ENCODE measurements at regions not wholly inside any gene's neighbourhood (a gene's known extent, or its start where the extent isn't known, plus 50 kb on each side); places are given as distances from the start of the nearest gene placed in this dataset.

DNA sequence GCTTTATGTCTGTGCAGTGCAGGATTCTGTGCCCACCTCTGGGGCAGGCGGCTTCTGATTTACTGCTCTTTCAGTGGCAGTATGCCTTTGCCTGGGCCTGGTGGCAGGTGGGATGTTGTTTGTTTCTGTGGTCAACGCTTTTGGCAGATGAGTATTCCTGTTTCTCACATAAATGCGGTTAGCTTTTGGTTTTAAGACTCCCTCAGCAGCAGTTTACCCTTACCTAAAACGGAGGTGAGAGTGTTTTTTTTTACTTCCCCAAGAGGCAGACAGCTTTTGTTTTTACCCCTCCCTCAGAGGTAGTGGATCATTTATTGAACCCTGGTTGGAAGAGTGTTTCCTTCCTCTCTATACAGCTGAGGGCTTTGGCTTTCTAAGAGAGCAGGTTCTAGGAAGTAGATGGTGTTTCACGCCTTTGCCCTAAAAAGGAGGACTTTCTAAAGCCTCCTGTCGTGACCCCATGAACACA, 134.1 kb upstream of the PLSCR5 start:
- no peak for DNase-seq (ENCODE audit: low read depth)
- Histone ChIP-seq H3K27me3 (ENCODE audit: control insufficient read depth, insufficient read depth, low read length) (no peaks in the 10 kb centered on the region), H3K36me3 (ENCODE audit: control insufficient read depth, insufficient read depth, low read length) (no peaks in the 10 kb centered on the region), H3K4me3 (ENCODE audit: low read depth, low read length) (no peak overlapping the region)
- CTCF ChIA-PET = interaction anchor here (0.7 to 1.5 kb wide), 2 partner anchors 8 to 194 kb away, joined by 3 to 9 read pairs; no protein-coding TSS in a partner anchor
- POLR2A ChIA-PET = no interaction called here
- TF ChIP-seq, protein P1, sequence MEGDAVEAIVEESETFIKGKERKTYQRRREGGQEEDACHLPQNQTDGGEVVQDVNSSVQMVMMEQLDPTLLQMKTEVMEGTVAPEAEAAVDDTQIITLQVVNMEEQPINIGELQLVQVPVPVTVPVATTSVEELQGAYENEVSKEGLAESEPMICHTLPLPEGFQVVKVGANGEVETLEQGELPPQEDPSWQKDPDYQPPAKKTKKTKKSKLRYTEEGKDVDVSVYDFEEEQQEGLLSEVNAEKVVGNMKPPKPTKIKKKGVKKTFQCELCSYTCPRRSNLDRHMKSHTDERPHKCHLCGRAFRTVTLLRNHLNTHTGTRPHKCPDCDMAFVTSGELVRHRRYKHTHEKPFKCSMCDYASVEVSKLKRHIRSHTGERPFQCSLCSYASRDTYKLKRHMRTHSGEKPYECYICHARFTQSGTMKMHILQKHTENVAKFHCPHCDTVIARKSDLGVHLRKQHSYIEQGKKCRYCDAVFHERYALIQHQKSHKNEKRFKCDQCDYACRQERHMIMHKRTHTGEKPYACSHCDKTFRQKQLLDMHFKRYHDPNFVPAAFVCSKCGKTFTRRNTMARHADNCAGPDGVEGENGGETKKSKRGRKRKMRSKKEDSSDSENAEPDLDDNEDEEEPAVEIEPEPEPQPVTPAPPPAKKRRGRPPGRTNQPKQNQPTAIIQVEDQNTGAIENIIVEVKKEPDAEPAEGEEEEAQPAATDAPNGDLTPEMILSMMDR (IDR thresholded peaks at IDR 0.05; ENCODE audit: insufficient read depth, low read depth, low read length) = no peak

DNA sequence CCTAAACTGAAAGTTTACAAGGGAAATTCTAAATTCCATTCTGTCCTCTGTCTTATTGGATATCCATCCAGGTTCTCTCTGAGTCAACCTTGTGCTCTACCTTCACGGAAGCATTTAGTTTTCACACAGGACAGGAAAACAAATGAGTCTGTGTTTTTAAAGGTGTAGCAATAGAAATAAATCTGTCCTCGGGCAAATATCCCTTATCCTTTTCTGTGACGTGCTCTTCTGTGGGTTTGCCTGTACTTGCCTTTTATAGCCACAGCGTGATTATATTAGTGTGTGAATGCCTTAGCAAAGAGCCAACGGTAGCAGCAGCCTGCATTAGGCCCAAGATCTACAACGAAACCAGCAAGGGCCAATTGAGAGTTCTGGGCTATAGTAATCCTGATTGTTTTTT, 127.2 kb upstream of the PLSCR5 start:
- POLR2A ChIA-PET = no interaction called here
- CTCF ChIA-PET = no interaction called here
- DNase-seq (ENCODE audit: low read depth) = no peak
- TF ChIP-seq, protein P1 (IDR thresholded peaks at IDR 0.05; ENCODE audit: insufficient read depth, low read depth, low read length) = no peak
- no peak overlapping the region for H3K4me3 ChIP-seq (ENCODE audit: low read depth, low read length)
- H3K27me3 ChIP-seq (ENCODE audit: control insufficient read depth, insufficient read depth, low read length) = no peaks in the 10 kb centered on the region
- no peaks in the 10 kb centered on the region for H3K36me3 ChIP-seq (ENCODE audit: control insufficient read depth, insufficient read depth, low read length)

- no peaks in the 10 kb centered on the region for H3K36me3 ChIP-seq (ENCODE audit: control insufficient read depth, insufficient read depth, low read length)
- POLR2A ChIA-PET = no interaction called here
- H3K27me3 ChIP-seq (ENCODE audit: control insufficient read depth, insufficient read depth, low read length) = no peaks in the 10 kb centered on the region
- CTCF ChIA-PET = interaction anchor here (0.7 to 0.9 kb wide), 2 partner anchors 13 to 33 kb away, joined by 3 to 4 read pairs; no protein-coding TSS in a partner anchor
- DNase-seq (ENCODE audit: low read depth) = no peak
- no peak overlapping the region for H3K4me3 ChIP-seq (ENCODE audit: low read depth, low read length)
- TF ChIP-seq, protein P1 (IDR thresholded peaks at IDR 0.05; ENCODE audit: insufficient read depth, low read depth, low read length) = no peak
Observed at GRCh38 chr3:146715170-146715569, 110.0 kb upstream of the PLSCR5 start.

GRCh38 chr3:146712806-146713205, 107.7 kb upstream of the PLSCR5 start:
- ChIA-PET POLR2A (no interaction called here), CTCF (no interaction called here)
- TF ChIP-seq, protein P1 (IDR thresholded peaks at IDR 0.05; ENCODE audit: insufficient read depth, low read depth, low read length) = no peak
- no peaks in the 10 kb centered on the region for H3K27me3 ChIP-seq (ENCODE audit: control insufficient read depth, insufficient read depth, low read length)
- H3K36me3 ChIP-seq (ENCODE audit: control insufficient read depth, insufficient read depth, low read length) = no peaks in the 10 kb centered on the region
- no peak overlapping the region for H3K4me3 ChIP-seq (ENCODE audit: low read depth, low read length)
- no peak for DNase-seq (ENCODE audit: low read depth)

DNA sequence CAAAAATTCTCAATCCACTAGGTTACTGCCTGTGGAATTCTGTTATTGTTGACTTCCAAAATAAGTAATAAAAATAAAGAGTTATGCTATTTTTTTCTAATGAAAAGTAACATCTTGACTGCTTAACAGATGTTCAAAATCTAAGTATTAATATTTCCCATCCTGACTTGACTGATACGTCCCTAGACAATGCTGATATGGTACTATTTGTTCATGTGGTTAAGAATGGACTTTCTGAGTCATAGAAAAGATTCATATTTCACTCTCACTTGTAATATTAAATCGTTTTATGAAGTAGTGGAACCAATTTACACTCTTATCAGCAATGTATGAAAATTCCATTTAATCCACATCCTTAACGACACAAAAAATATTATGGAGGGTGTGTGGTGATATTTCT, 104.8 kb upstream of the PLSCR5 start:
- ChIA-PET CTCF (no interaction called here), POLR2A (no interaction called here)
- no peak for DNase-seq (ENCODE audit: low read depth)
- H3K36me3 ChIP-seq (ENCODE audit: control insufficient read depth, insufficient read depth, low read length) = no peaks in the 10 kb centered on the region
- TF ChIP-seq, protein P1 (IDR thresholded peaks at IDR 0.05; ENCODE audit: insufficient read depth, low read depth, low read length) = no peak
- H3K4me3 ChIP-seq (ENCODE audit: low read depth, low read length) = no peak overlapping the region
- no peaks in the 10 kb centered on the region for H3K27me3 ChIP-seq (ENCODE audit: control insufficient read depth, insufficient read depth, low read length)
